H9 (cell line): ENCODE measurements at regions not wholly inside any gene's neighbourhood (a gene's known extent, or its start where the extent isn't known, plus 50 kb on each side); places are given as distances from the start of the nearest gene placed in this dataset.

Experiments
- DNase-seq: peaks from one replicate; pipeline ENCODE4 v3.0.0-alpha.2; 2017
- H2AFZ ChIP-seq: one replicate; pipeline ENCODE4 v1.6.1; 2013; ENCODE audit warnings: mild to moderate bottlenecking, low read length, control low read depth, moderate library complexity
- H2AK5ac ChIP-seq: 2 replicates; pipeline ENCODE4 v1.6.1; 2013; ENCODE audit warnings: low read length, control low read depth, mixed read lengths; ENCODE audit not compliant: insufficient read length
- H2BK120ac ChIP-seq: one replicate; pipeline ENCODE4 v1.6.1; 2013; ENCODE audit warnings: low read depth, mild to moderate bottlenecking, low read length, control low read depth, inconsistent platforms; ENCODE audit not compliant: poor library complexity, severe bottlenecking
- H2BK12ac ChIP-seq: 2 replicates; pipeline ENCODE4 v1.6.1; 2013; ENCODE audit warnings: low read length, control low read depth, mixed read lengths, low read depth; ENCODE audit not compliant: insufficient read length
- H2BK15ac ChIP-seq: 2 replicates; pipeline ENCODE4 v1.6.1; 2013; ENCODE audit warnings: low read depth, low read length, control low read depth
- H2BK20ac ChIP-seq: one replicate; pipeline ENCODE4 v1.6.1; 2013; ENCODE audit warnings: low read depth, mild to moderate bottlenecking, low read length, control low read depth, inconsistent platforms; ENCODE audit not compliant: poor library complexity, severe bottlenecking
- H2BK5ac ChIP-seq: 2 replicates; pipeline ENCODE4 v1.6.1; 2013; ENCODE audit warnings: low read length, control low read depth, mixed read lengths; ENCODE audit not compliant: insufficient read length
- H3K14ac ChIP-seq: 2 replicates; pipeline ENCODE4 v1.6.1; 2013; ENCODE audit warnings: low read length, control low read depth; ENCODE audit not compliant: insufficient read depth
- H3K18ac ChIP-seq: 2 replicates; pipeline ENCODE4 v1.6.1; 2013; ENCODE audit warnings: low read depth, mild to moderate bottlenecking, mixed read lengths, low read length, control low read depth; ENCODE audit not compliant: insufficient read length
- H3K23ac ChIP-seq: 2 replicates; pipeline ENCODE4 v1.6.1; 2013; ENCODE audit warnings: low read length, control low read depth, mixed read lengths, low read depth; ENCODE audit not compliant: insufficient read length
- H3K23me2 ChIP-seq: 2 replicates; pipeline ENCODE4 v1.6.1; 2013; ENCODE audit warnings: low read depth, mild to moderate bottlenecking, mixed read lengths, low read length, control low read depth; ENCODE audit not compliant: insufficient read length, poor library complexity, severe bottlenecking
- H3K27ac ChIP-seq: 2 replicates; pipeline ENCODE4 v1.5.1; 2013; ENCODE audit warnings: low read length, control low read depth, mixed read lengths, low read depth; ENCODE audit not compliant: insufficient read length
- H3K27me3 ChIP-seq: 2 replicates; pipeline ENCODE4 v1.6.1; 2013; ENCODE audit warnings: low read length, control low read depth, inconsistent platforms; ENCODE audit not compliant: insufficient read depth
- H3K4ac ChIP-seq: 2 replicates; pipeline ENCODE4 v1.6.1; 2013; ENCODE audit warnings: low read depth, mild to moderate bottlenecking, control low read depth, inconsistent platforms, low read length, moderate library complexity
- H3K4me1 ChIP-seq: 2 replicates; pipeline ENCODE4 v1.6.1; 2013; ENCODE audit warnings: low read length, control low read depth, inconsistent platforms; ENCODE audit not compliant: insufficient read depth
- H3K4me2 ChIP-seq: 2 replicates; pipeline ENCODE4 v1.6.1; 2013; ENCODE audit warnings: low read length, control low read depth, mixed read lengths; ENCODE audit not compliant: insufficient read length, insufficient read depth
- H3K56ac ChIP-seq: 2 replicates; pipeline ENCODE4 v1.6.1; 2013; ENCODE audit warnings: low read depth, mild to moderate bottlenecking, mixed read lengths, low read length, control low read depth; ENCODE audit not compliant: insufficient read length
- H3K79me1 ChIP-seq: 2 replicates; pipeline ENCODE4 v1.6.1; 2013; ENCODE audit warnings: low read depth, mild to moderate bottlenecking, moderate library complexity, low read length, control low read depth, inconsistent platforms; ENCODE audit not compliant: insufficient read depth, poor library complexity, severe bottlenecking
- H3K79me2 ChIP-seq: 2 replicates; pipeline ENCODE4 v1.6.1; 2013; ENCODE audit warnings: low read length, control low read depth, inconsistent platforms; ENCODE audit not compliant: insufficient read depth
- H3K9ac ChIP-seq: 2 replicates; pipeline ENCODE4 v1.6.1; 2013; ENCODE audit warnings: low read length, control low read depth, mixed read lengths; ENCODE audit not compliant: insufficient read length; ENCODE audit errors: extremely low read depth
- H3K9me3 ChIP-seq: one replicate; pipeline ENCODE4 v1.6.1; 2013; ENCODE audit warnings: low read depth, low read length, inconsistent platforms; ENCODE audit not compliant: control insufficient read depth
- H3T11ph ChIP-seq: one replicate; pipeline ENCODE4 v1.6.1; 2013; ENCODE audit warnings: mild to moderate bottlenecking, low read length, control low read depth, inconsistent platforms
- H4K20me1 ChIP-seq: one replicate; pipeline ENCODE4 v1.6.1; 2013; ENCODE audit not compliant: control insufficient read depth, insufficient read length, insufficient read depth
- H4K5ac ChIP-seq: 2 replicates; pipeline ENCODE4 v1.6.1; 2013; ENCODE audit warnings: low read depth, mild to moderate bottlenecking, mixed read lengths, low read length, control low read depth; ENCODE audit not compliant: insufficient read length
- H4K8ac ChIP-seq: replicated peaks from 2 replicates; pipeline ENCODE4 v1.6.1; 2013; ENCODE audit warnings: low read length, control low read depth, mixed read lengths, low read depth; ENCODE audit not compliant: insufficient read length
- H4K91ac ChIP-seq: 2 replicates; pipeline ENCODE4 v1.6.1; 2013; ENCODE audit warnings: low read depth, mild to moderate bottlenecking, moderate library complexity, mixed read lengths, low read length, control low read depth; ENCODE audit not compliant: insufficient read length
- H3K27ac Mint-ChIP-seq, 3 experiments: 2 replicates in 2 of 3; 3 replicates in 1 of 3; pipeline ENCODE4 v1.8.0; 2020 to 2021; ENCODE audit warnings: mixed read lengths in 3 of 3, mild to moderate bottlenecking in 1 of 3, moderate library complexity in 1 of 3
- H3K27me3 Mint-ChIP-seq: 2 replicates; pipeline ENCODE4 v1.8.0; 2021; ENCODE audit warnings: low read depth, mild to moderate bottlenecking, moderate library complexity, mixed read lengths
- H3K36me3 Mint-ChIP-seq, 3 experiments: 2 replicates in 2 of 3; 3 replicates in 1 of 3; pipeline ENCODE4 v1.8.0; 2020 to 2021; ENCODE audit warnings: low read depth in 3 of 3, mixed read lengths in 3 of 3; ENCODE audit not compliant: insufficient read depth in 1 of 3
- H3K4me1 Mint-ChIP-seq, 2 experiments: 2 replicates each; pipeline ENCODE4 v1.8.0; 2020; ENCODE audit warnings: mixed read lengths in 2 of 2
- H3K4me3 Mint-ChIP-seq, 2 experiments: 2 replicates in 1 of 2; 3 replicates in 1 of 2; pipeline ENCODE4 v1.8.0; 2020 to 2021; ENCODE audit warnings: mild to moderate bottlenecking in 2 of 2, mixed read lengths in 2 of 2, moderate library complexity in 1 of 2
- H3K9me3 Mint-ChIP-seq, 2 experiments: 2 replicates in 1 of 2; 3 replicates in 1 of 2; pipeline ENCODE4 v1.8.0; 2020; ENCODE audit warnings: mild to moderate bottlenecking in 2 of 2, mixed read lengths in 2 of 2, moderate library complexity in 1 of 2
- WGBS: extraction: QIAGEN DNeasy Blood & Tissue Kit; methylation state at CpG from one replicate; pipeline ENCODE4 v1.1.7; 2013; ENCODE audit warnings: missing lambda C conversion rate, low lambda C conversion rate, mixed read lengths; ENCODE audit not compliant: insufficient read length; ENCODE audit errors: extremely low coverage; 5-methylcytosine and 5-hydroxymethylcytosine counted together
- TF ChIP-seq, protein P1 (sequence below): fragments of 200-600 bp; sonication (generic); conservative IDR thresholded peaks from 3 replicates; pipeline ENCODE4 v1.8.0; 2021; ENCODE audit warnings: antibody characterized with exemption, mild to moderate bottlenecking

DNA sequence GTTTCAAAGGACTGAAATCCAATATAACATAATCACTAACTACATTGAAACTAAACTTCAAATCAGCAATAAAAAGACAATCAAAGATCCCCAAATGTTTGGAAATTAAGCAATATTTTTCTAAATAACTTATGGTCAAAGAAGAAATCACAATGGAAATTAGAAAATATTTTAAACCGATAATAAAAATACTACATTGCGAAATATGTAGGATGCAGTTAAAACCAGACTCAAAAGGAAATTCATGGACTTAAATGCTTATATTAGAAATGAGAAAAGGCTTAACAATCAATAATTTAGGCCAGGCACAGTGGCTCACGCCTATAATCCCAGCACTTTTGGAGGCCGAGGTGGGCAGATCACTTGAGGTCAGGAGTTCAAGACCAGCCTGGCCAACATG, 79.0 kb upstream of the HAAO start:
- no peaks in the 10 kb centered on the region for H3K79me2 ChIP-seq
- H3K9me3 ChIP-seq = peaks cover 4% of the 10 kb centered on the region
- no peak overlapping the region for H3K23ac ChIP-seq
- H3K27ac Mint-ChIP-seq = no peak overlapping the region
- no peak overlapping the region for H4K8ac ChIP-seq
- peaks cover 11 to 16% of the 10 kb centered on the region in 2 experiments for H3K9me3 Mint-ChIP-seq
- no peak overlapping the region for H3K4me3 Mint-ChIP-seq
- no peak overlapping the region for H3K18ac ChIP-seq
- H3K79me1 ChIP-seq = no peaks in the 10 kb centered on the region
- no peak overlapping the region for H2AFZ ChIP-seq
- H2BK12ac ChIP-seq = no peak overlapping the region
- H3K4me1 Mint-ChIP-seq = peaks cover 0 to 4% of the 10 kb centered on the region in 2 experiments; a peak in 1 of 4 replicates
- H3K14ac ChIP-seq = no peak overlapping the region
- TF ChIP-seq, protein P1, sequence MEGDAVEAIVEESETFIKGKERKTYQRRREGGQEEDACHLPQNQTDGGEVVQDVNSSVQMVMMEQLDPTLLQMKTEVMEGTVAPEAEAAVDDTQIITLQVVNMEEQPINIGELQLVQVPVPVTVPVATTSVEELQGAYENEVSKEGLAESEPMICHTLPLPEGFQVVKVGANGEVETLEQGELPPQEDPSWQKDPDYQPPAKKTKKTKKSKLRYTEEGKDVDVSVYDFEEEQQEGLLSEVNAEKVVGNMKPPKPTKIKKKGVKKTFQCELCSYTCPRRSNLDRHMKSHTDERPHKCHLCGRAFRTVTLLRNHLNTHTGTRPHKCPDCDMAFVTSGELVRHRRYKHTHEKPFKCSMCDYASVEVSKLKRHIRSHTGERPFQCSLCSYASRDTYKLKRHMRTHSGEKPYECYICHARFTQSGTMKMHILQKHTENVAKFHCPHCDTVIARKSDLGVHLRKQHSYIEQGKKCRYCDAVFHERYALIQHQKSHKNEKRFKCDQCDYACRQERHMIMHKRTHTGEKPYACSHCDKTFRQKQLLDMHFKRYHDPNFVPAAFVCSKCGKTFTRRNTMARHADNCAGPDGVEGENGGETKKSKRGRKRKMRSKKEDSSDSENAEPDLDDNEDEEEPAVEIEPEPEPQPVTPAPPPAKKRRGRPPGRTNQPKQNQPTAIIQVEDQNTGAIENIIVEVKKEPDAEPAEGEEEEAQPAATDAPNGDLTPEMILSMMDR = no peak
- no peaks in the 10 kb centered on the region for H3K4me1 ChIP-seq
- no peaks in the 10 kb centered on the region for H4K20me1 ChIP-seq
- no peaks in the 10 kb centered on the region; the same call in 1 of the 2 replicates for H3K27me3 Mint-ChIP-seq
- H4K91ac ChIP-seq = no peak overlapping the region
- no peaks in the 10 kb centered on the region for H3K27me3 ChIP-seq
- no peaks in the 10 kb centered on the region for H3K23me2 ChIP-seq
- H2BK120ac ChIP-seq = no peak overlapping the region
- no peak overlapping the region for H4K5ac ChIP-seq
- H2BK20ac ChIP-seq = no peak overlapping the region
- no peak for DNase-seq
- no peak overlapping the region for H3T11ph ChIP-seq
- no CpG with 5 or more reads among the region's 4 CpGs for WGBS
- H2BK15ac ChIP-seq = no peak overlapping the region
- no peak overlapping the region for H3K9ac ChIP-seq
- H3K4ac ChIP-seq = no peak overlapping the region
- no peak overlapping the region for H2BK5ac ChIP-seq
- H3K56ac ChIP-seq = no peak overlapping the region
- no peak overlapping the region for H2AK5ac ChIP-seq
- no peak overlapping the region for H3K27ac ChIP-seq
- H3K4me2 ChIP-seq = no peak overlapping the region
- H3K36me3 Mint-ChIP-seq = peaks cover 0 to 14% (median 6%) of the 10 kb centered on the region in 3 experiments; a peak in 5 of 7 replicates
